ENCODE measurements at regions not wholly inside any gene's neighbourhood (a gene's known extent, or its start where the extent isn't known, plus 50 kb on each side); places are given as distances from the start of the nearest gene placed in this dataset.

GRCh38 chr11:96905143-96905542 lies 515.3 kb downstream of the JRKL start:
- no peaks in the 10 kb centered on the region for H3K27me3 ChIP-seq (ENCODE audit: control insufficient read depth, insufficient read depth)
- no peaks in the 10 kb centered on the region for H3K4me1 ChIP-seq (ENCODE audit: control insufficient read depth, insufficient read depth, low read length)
- H3K27ac ChIP-seq (ENCODE audit: low read length), result no peak overlapping the region
- H3K4me3 ChIP-seq (ENCODE audit: low read length), result no peak overlapping the region
- 18% methylated on average over 2 of the region's 2 CpGs for WGBS
- intact Hi-C loops (cut with DNase I), result no loop called here
- ATAC-seq, result no peak
- DNase-seq, result no peak
- no peaks in the 10 kb centered on the region for H3K9me3 ChIP-seq (ENCODE audit: control insufficient read depth, low read length)

- ATAC-seq (no peak), DNase-seq (no peak)
- Histone ChIP-seq H3K27me3 (ENCODE audit: control insufficient read depth, insufficient read depth) (no peaks in the 10 kb centered on the region), H3K4me3 (ENCODE audit: low read length) (no peak overlapping the region), H3K9me3 (ENCODE audit: control insufficient read depth, low read length) (no peaks in the 10 kb centered on the region), H3K27ac (ENCODE audit: low read length) (no peak overlapping the region), H3K4me1 (ENCODE audit: control insufficient read depth, insufficient read depth, low read length) (no peaks in the 10 kb centered on the region)
- intact Hi-C loops (cut with DNase I), result no loop called here
Measured at GRCh38 chr11:96905663-96906062, 515.9 kb downstream of the JRKL start.

DNA sequence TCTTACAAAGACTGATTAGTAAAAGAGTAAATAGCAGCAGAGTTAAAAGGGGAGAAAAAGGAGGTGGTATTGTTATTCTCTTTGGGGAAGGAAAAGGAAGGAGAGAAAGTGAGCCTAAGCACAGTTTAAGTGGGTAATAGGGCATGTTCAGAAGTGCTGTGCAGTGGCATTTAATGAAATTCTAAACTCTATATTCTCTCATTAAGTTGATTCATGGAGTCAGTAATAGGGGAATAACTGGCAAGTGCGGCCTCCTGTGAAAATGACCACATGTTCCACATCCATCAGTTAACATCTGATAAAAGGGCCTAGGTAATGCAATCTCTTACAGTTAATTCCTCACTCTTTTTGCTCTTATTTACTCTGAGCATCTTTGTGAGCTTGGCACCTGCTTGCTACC lies 516.7 kb downstream of the JRKL start:
- ATAC-seq (no peak), DNase-seq (no peak)
- Histone ChIP-seq H3K4me1 (ENCODE audit: control insufficient read depth, insufficient read depth, low read length) (no peaks in the 10 kb centered on the region), H3K4me3 (ENCODE audit: low read length) (no peak overlapping the region), H3K9me3 (ENCODE audit: control insufficient read depth, low read length) (no peaks in the 10 kb centered on the region), H3K27me3 (ENCODE audit: control insufficient read depth, insufficient read depth) (no peaks in the 10 kb centered on the region), H3K27ac (ENCODE audit: low read length) (no peak overlapping the region)
- intact Hi-C loops (cut with DNase I), result no loop called here
- WGBS, result 90% methylated on average over 1 of the region's 1 CpG

DNA sequence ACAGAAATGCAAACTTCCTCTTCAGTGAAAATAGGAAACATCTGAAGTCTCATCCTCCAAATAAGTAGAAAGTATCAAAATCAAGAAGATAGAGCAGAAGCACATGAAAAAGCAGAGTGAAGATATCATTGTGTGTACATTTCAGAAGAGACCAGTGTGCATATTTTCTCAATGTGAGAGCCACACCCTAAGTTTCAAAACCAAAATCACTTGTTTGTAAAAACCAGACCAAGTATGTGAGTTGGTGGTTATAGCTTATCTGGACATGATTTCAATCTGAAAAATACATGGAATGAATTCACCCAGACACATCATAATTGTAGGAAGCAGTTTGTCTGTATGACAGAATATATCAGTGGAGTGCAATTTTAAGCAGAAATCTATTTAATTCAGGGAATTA lies 536.0 kb downstream of the JRKL start:
- intact Hi-C loops (cut with DNase I), result no loop called here

DNA sequence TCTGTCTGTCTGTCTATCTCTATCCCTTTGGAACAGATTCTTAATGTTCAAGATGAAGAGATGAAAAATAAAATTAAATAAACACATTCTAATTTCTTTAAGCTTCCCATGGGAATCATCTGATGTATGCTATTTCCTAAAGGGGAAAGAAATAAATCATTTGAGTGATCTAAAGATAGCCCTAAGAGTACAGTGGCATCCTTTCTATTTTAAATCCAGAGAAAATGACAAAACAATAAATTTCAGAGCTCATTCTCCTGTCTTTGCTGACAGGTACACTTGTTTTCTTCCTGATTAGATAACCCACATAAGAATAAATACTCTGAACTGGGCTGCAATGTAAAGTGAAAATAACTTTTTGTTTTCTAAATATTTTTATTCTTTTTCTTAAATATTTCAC lies 550.4 kb downstream of the JRKL start:
- no peak overlapping the region for H3K4me3 ChIP-seq (ENCODE audit: low read length)
- intact Hi-C loops (cut with DNase I), result no loop called here

More for the DNA sequence above, 536.0 kb downstream of the JRKL start:
- DNase-seq, result no peak
- no peak for ATAC-seq
- Histone ChIP-seq H3K4me1 (ENCODE audit: control insufficient read depth, insufficient read depth, low read length) (no peaks in the 10 kb centered on the region), H3K4me3 (ENCODE audit: low read length) (no peak overlapping the region), H3K9me3 (ENCODE audit: control insufficient read depth, low read length) (no peaks in the 10 kb centered on the region), H3K27ac (ENCODE audit: low read length) (no peak overlapping the region), H3K27me3 (ENCODE audit: control insufficient read depth, insufficient read depth) (no peaks in the 10 kb centered on the region)

DNA sequence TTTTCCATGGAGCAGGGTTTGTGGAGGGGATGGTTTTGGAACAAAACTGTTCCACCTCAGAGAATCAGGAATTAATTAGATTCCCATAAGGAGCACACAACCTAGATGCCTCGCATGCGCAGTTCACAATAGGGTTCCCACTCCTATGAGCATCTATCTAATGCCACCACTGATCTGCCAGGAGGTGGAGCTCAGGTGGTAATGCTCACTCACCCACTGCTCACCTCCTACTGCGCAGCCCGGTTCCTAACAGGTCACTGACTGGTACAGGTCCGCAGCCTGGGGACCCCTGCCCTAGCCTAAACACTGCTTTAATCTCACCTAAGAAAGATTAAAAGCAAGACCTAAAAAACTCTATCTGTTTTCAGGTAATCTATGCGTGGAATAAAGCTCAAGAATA lies 553.0 kb downstream of the JRKL start:
- 74% methylated on average over 6 of the region's 6 CpGs for WGBS
- intact Hi-C loops (cut with DNase I), result no loop called here
- Histone ChIP-seq H3K27ac (ENCODE audit: low read length) (no peak overlapping the region), H3K27me3 (ENCODE audit: control insufficient read depth, insufficient read depth) (no peaks in the 10 kb centered on the region), H3K9me3 (ENCODE audit: control insufficient read depth, low read length) (no peaks in the 10 kb centered on the region), H3K4me1 (ENCODE audit: control insufficient read depth, insufficient read depth, low read length) (no peaks in the 10 kb centered on the region), H3K4me3 (ENCODE audit: low read length) (no peak overlapping the region)
- ATAC-seq, result no peak
- no peak for DNase-seq

More for the DNA sequence above, 550.4 kb downstream of the JRKL start:
- H3K27me3 ChIP-seq (ENCODE audit: control insufficient read depth, insufficient read depth), result no peaks in the 10 kb centered on the region
- no peak overlapping the region for H3K27ac ChIP-seq (ENCODE audit: low read length)
- H3K9me3 ChIP-seq (ENCODE audit: control insufficient read depth, low read length), result no peaks in the 10 kb centered on the region
- DNase-seq, result no peak
- ATAC-seq, result no peak
- H3K4me1 ChIP-seq (ENCODE audit: control insufficient read depth, insufficient read depth, low read length), result no peaks in the 10 kb centered on the region

DNA sequence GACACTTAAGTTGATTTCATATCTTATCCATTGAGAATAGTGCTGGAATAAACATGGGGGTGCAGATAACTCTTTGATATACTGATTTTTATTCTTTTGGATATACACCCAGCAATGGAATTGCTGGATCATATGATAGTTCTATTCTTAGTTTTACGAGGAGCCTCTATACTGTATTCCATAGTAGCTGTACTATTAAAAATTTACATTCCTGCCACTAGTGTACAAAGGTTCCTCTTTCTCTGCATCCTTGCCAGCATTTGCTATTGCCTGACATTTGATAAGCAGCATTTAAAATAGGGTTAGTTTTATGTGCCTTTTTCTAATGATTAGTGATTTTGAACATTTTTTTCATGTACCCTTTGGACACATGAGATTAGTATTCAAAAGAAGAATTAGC lies 554.2 kb downstream of the JRKL start:
- H3K9me3 ChIP-seq (ENCODE audit: control insufficient read depth, low read length), result no peaks in the 10 kb centered on the region

GRCh38 chr11:96948066-96948465 lies 558.3 kb downstream of the JRKL start:
- Histone ChIP-seq H3K27me3 (ENCODE audit: control insufficient read depth, insufficient read depth) (no peaks in the 10 kb centered on the region), H3K4me1 (ENCODE audit: control insufficient read depth, insufficient read depth, low read length) (no peaks in the 10 kb centered on the region), H3K27ac (ENCODE audit: low read length) (no peak overlapping the region), H3K9me3 (ENCODE audit: control insufficient read depth, low read length) (no peaks in the 10 kb centered on the region), H3K4me3 (ENCODE audit: low read length) (no peak overlapping the region)
- DNase-seq, result no peak
- 81% methylated on average over 2 of the region's 2 CpGs for WGBS
- ATAC-seq, result no peak
- intact Hi-C loops (cut with DNase I), result no loop called here

More for the DNA sequence above, 554.2 kb downstream of the JRKL start:
- ATAC-seq, result no peak
- H3K27me3 ChIP-seq (ENCODE audit: control insufficient read depth, insufficient read depth), result no peaks in the 10 kb centered on the region
- DNase-seq, result no peak
- H3K27ac ChIP-seq (ENCODE audit: low read length), result no peak overlapping the region
- 63% methylated on average over 1 of the region's 1 CpG for WGBS
- no peaks in the 10 kb centered on the region for H3K4me1 ChIP-seq (ENCODE audit: control insufficient read depth, insufficient read depth, low read length)
- H3K4me3 ChIP-seq (ENCODE audit: low read length), result no peak overlapping the region
- intact Hi-C loops (cut with DNase I), result no loop called here

DNA sequence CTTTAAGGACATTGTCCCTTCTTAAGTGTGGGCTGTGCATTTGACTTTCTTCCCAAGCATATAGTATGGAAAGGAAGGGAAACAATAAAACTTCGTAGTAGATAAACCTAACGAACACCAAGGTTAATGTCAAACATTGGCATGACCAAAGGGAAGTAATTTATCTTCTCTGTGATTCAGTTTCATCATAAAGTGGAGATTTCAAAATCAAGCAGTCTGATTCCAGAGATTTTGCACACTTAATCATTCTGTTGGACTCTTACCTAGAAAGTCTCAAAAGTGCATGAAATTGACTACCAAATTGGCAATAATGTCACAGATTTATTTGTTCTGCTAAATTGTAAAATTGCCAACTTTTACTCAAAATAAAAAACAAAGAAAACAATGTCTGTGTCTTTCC lies 559.7 kb downstream of the JRKL start:
- Histone ChIP-seq H3K4me1 (ENCODE audit: control insufficient read depth, insufficient read depth, low read length) (no peaks in the 10 kb centered on the region), H3K27me3 (ENCODE audit: control insufficient read depth, insufficient read depth) (no peaks in the 10 kb centered on the region), H3K27ac (ENCODE audit: low read length) (no peak overlapping the region), H3K9me3 (ENCODE audit: control insufficient read depth, low read length) (no peaks in the 10 kb centered on the region), H3K4me3 (ENCODE audit: low read length) (no peak overlapping the region)
- ATAC-seq (no peak), DNase-seq (no peak)
- intact Hi-C loops (cut with DNase I), result no loop called here
- WGBS, result 25% methylated on average over 2 of the region's 2 CpGs

- 72% methylated on average over 4 of the region's 4 CpGs for WGBS
- no peaks in the 10 kb centered on the region for H3K27me3 ChIP-seq (ENCODE audit: control insufficient read depth, insufficient read depth)
- ATAC-seq (no peak), DNase-seq (no peak)
- H3K27ac ChIP-seq (ENCODE audit: low read length), result no peak overlapping the region
- H3K4me3 ChIP-seq (ENCODE audit: low read length), result no peak overlapping the region
- H3K9me3 ChIP-seq (ENCODE audit: control insufficient read depth, low read length), result no peaks in the 10 kb centered on the region
- H3K4me1 ChIP-seq (ENCODE audit: control insufficient read depth, insufficient read depth, low read length), result no peaks in the 10 kb centered on the region
- intact Hi-C loops (cut with DNase I), result no loop called here
Measured at GRCh38 chr11:96954587-96955242, 564.9 kb downstream of the JRKL start.

DNA sequence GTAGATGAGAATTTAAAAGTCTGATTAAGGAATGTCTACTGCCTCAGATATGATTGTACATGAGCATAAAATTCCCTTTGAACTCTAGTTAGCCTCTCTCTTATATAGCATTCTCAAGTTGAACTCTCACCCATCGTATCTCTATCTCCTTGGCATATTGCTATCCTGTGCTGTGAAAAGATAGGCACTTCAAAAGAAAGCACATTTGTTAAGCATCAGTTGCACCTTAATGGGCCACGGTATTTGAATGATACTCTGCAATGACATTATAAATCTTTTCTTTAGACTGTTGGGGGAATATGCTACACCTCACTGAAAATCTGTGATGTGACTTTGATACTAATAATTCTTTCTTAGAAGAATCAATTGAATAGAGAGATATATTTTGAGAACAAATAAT lies 570.7 kb downstream of the JRKL start:
- DNase-seq (no peak), ATAC-seq (no peak)
- no peaks in the 10 kb centered on the region for H3K9me3 ChIP-seq (ENCODE audit: control insufficient read depth, low read length)
- intact Hi-C loops (cut with DNase I), result no loop called here
- H3K4me1 ChIP-seq (ENCODE audit: control insufficient read depth, insufficient read depth, low read length), result no peaks in the 10 kb centered on the region
- H3K4me3 ChIP-seq (ENCODE audit: low read length), result no peak overlapping the region
- H3K27ac ChIP-seq (ENCODE audit: low read length), result no peak overlapping the region
- H3K27me3 ChIP-seq (ENCODE audit: control insufficient read depth, insufficient read depth), result no peaks in the 10 kb centered on the region
- WGBS, result 45% methylated on average over 2 of the region's 2 CpGs

DNA sequence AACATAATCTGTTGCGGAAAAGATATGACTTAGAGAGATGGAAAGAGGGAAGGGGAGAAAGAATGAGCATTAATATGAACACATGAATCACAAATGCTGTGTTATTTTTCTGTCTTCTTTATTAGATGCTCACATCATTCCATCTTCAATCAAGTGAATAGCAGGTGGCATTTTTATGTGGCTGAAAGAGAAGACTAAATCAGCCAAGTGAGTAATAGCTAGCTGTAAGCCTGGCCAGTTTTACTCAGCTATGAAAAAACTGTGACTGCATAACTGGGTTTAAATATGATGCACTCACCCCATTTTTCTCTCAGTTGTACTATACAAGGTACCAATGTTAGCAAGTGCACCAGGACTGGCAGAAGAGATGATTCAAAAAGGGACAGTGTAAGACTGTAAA lies 571.1 kb downstream of the JRKL start:
- intact Hi-C loops (cut with DNase I), result no loop called here
- Histone ChIP-seq H3K4me1 (ENCODE audit: control insufficient read depth, insufficient read depth, low read length) (no peaks in the 10 kb centered on the region), H3K4me3 (ENCODE audit: low read length) (no peak overlapping the region), H3K9me3 (ENCODE audit: control insufficient read depth, low read length) (no peaks in the 10 kb centered on the region), H3K27me3 (ENCODE audit: control insufficient read depth, insufficient read depth) (no peaks in the 10 kb centered on the region), H3K27ac (ENCODE audit: low read length) (no peak overlapping the region)
- ATAC-seq, result no peak
- WGBS, result 96% methylated on average over 1 of the region's 1 CpG
- DNase-seq, result no peak

All from right cardiac atrium (tissue), 5 donors.